GM19438 (cell line): ENCODE measurements at regions not wholly inside any gene's neighbourhood (a gene's known extent, or its start where the extent isn't known, plus 50 kb on each side); places are given as distances from the start of the nearest gene placed in this dataset.

Experiments used
- ATAC-seq: cut with Tn5 transposase; IDR thresholded peaks from one replicate; pipeline ENCODE4 v1.9.1; 2021; ENCODE audit warnings: low read depth; ENCODE audit not compliant: unreplicated experiment

GRCh38 chr4:129623233-129623875, 527.4 kb downstream of the C4orf33 start:
- ATAC-seq = no peak

GRCh38 chr4:129641179-129641578, 545.2 kb downstream of the C4orf33 start:
- no peak for ATAC-seq

GRCh38 chr4:129645461-129645860, 549.5 kb downstream of the C4orf33 start:
- no peak for ATAC-seq

GRCh38 chr4:129668092-129668491, 572.1 kb downstream of the C4orf33 start:
- ATAC-seq = no peak

GRCh38 chr4:129672941-129673340, 577.0 kb downstream of the C4orf33 start:
- no peak for ATAC-seq

GRCh38 chr4:129675036-129675435, 579.1 kb downstream of the C4orf33 start:
- ATAC-seq = no peak

- ATAC-seq = no peak
Measured at GRCh38 chr4:129676934-129677333, 581.0 kb downstream of the C4orf33 start.

GRCh38 chr4:129682586-129682985, 586.6 kb downstream of the C4orf33 start:
- ATAC-seq = no peak

- no peak for ATAC-seq
Measured at GRCh38 chr4:129707949-129708348, 612.0 kb downstream of the C4orf33 start.

GRCh38 chr4:129708784-129709183, 612.8 kb downstream of the C4orf33 start:
- no peak for ATAC-seq

GRCh38 chr4:129738175-129738574, 642.2 kb downstream of the C4orf33 start:
- no peak for ATAC-seq

- ATAC-seq = no peak
Measured at GRCh38 chr4:129747756-129748155, 651.8 kb downstream of the C4orf33 start.

GRCh38 chr4:129748991-129749390, 653.0 kb downstream of the C4orf33 start:
- no peak for ATAC-seq

- ATAC-seq = no peak
Measured at GRCh38 chr4:129751646-129752045, 655.7 kb downstream of the C4orf33 start.

- no peak for ATAC-seq
Measured at GRCh38 chr4:129783596-129783995, 687.6 kb downstream of the C4orf33 start.

GRCh38 chr4:129788486-129788885, 692.5 kb downstream of the C4orf33 start:
- ATAC-seq = no peak

- ATAC-seq = no peak
Measured at GRCh38 chr4:129804461-129804981, 708.6 kb downstream of the C4orf33 start.

GRCh38 chr4:129806986-129807385, 711.0 kb downstream of the C4orf33 start:
- ATAC-seq = no peak

- no peak for ATAC-seq
Measured at GRCh38 chr4:129808242-129808641, 712.3 kb downstream of the C4orf33 start.

- no peak for ATAC-seq
Measured at GRCh38 chr4:129821073-129821472, 725.1 kb downstream of the C4orf33 start.

- no peak for ATAC-seq
Measured at GRCh38 chr4:129821963-129822362, 726.0 kb downstream of the C4orf33 start.

GRCh38 chr4:129822701-129823100, 726.7 kb downstream of the C4orf33 start:
- ATAC-seq = no peak

- ATAC-seq = no peak
Measured at GRCh38 chr4:129823105-129823504, 727.2 kb downstream of the C4orf33 start.
